Amniotic stem cell (primary cell): ENCODE measurements at regions not wholly inside any gene's neighbourhood (a gene's known extent, or its start where the extent isn't known, plus 50 kb on each side); places are given as distances from the start of the nearest gene placed in this dataset.

Source experiments
- DNase-seq: peaks from one replicate; lab custom pipeline; 2025; lab: John Stamatoyannopoulos, UW

DNA sequence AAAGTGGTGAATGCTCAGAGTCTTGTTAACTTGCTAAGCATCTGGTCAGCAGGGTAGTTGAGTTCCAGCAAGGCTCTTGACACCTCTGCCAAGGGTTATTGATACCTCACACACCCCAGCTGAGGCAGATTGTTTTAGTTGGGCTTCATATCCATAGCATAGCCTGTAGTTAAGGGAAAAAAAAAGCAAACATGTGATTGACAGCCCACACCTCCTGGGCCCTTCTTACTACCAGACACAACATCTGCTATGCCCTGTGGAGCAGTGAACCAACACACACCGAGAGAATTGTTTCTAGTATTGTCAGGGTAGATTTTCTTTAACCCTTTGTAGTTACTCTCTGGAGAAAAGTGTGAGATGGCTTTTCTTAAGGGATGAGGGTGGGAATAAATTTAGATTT lies 697.0 kb upstream of the POU3F2 start:
- no peak for DNase-seq

GRCh38 chr6:98142839-98143238 lies 691.5 kb upstream of the POU3F2 start:
- DNase-seq: no peak

DNA sequence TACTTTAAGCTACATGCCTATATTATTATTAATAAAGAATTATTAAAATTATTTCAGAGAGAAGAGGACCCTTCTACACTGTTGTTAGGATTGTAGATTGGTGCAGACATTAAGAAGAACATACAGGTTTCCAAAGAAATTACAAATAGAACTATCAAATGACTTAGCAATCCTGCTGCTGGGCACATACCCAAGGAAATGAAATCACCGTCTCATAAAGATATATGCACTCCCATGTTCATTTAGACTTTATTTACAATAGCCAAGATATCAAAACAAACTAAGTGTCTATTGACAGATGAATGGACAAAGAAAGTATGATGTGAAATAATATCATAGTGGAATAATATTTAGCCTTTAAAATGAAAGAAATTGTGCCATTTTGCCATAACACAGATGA lies 687.7 kb upstream of the POU3F2 start:
- no peak for DNase-seq

DNA sequence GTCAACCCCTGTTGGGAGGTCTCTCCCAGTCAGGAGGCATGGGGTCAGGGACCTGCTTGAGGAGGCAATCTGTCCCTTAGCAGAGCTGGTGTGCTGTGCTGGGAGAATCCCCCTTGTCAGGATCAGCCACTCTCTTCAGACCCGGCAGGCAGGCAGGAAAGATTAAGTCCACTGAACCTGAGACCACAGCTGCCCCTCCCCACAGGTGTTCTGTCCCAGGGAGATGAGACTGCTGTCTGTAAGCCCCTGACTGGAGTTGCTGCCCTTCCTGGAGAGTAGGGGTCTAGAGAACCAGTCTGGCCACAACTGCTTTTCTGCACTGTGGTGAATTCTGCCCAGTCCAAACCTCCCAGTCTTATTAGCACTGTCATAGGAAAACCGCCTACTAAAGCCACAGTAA lies 677.8 kb upstream of the POU3F2 start:
- no peak for DNase-seq

- DNase-seq: no peak
These were observed 654.8 kb upstream of the POU3F2 start for GRCh38 chr6:98179606-98180005.

GRCh38 chr6:98200084-98200483 lies 634.3 kb upstream of the POU3F2 start:
- no peak for DNase-seq

GRCh38 chr6:98203170-98203806 lies 631.1 kb upstream of the POU3F2 start:
- DNase-seq: no peak

GRCh38 chr6:98212468-98212867 lies 621.9 kb upstream of the POU3F2 start:
- DNase-seq: no peak

GRCh38 chr6:98215531-98215930 lies 618.8 kb upstream of the POU3F2 start:
- DNase-seq: no peak

- DNase-seq: no peak
These were observed 604.1 kb upstream of the POU3F2 start for GRCh38 chr6:98230250-98230649.

DNA sequence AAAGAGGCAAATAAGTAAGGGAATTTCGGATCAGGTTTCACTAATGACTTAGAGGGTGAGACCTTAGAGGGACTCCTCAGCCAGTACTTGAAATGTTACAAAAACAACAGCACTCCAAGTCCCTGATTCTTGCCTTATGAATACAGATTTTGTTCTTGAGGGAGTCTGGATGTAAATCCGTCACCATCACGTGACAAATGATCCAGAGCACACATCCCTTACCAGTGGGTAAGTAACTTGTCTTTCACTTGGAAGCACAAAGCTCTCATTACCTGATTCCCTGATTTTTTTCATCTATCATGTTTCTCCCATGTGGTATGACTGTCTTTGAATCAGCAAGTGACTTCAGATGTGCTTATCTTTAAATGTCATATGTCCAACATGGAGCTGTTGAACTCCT lies 595.3 kb upstream of the POU3F2 start:
- no peak for DNase-seq

DNA sequence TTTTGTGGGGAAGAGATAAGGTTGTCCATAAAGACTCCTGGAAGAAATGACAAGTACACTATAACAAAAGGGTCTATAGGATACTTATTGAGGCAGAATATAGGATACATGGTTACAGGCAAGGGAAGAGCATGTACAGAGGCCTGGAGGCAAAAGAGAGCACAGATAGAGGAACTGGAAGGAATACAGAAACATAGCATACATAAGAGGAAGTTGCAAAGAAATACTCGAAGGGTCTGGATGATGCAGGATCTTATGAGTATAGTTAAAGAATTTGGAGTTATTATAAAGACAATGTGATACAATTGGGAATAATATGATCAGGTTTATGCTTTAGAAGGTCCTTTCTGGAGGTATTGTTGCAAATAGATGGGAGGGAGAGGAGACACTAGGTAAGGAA lies 592.7 kb upstream of the POU3F2 start:
- DNase-seq: no peak

DNA sequence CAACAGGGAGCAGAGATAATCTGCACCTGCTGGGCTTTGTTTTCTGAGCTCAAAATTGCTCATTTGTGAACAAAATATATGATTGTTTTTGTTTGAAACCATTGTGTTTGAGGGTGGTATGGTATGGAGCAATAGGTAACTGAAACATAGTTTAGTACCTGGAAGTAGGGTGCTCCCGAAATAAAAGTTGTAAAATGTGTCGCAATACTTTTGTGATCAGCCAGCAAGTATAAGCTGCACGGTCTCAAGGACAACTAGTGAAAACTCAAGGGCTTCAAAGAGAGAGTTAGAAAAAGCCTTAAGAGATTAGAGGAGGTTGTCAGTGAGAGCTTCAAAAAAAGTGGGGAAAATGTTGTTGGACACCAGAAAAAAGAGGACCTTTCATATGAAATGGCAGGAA lies 579.8 kb upstream of the POU3F2 start:
- no peak for DNase-seq

- DNase-seq: no peak
These were observed 574.0 kb upstream of the POU3F2 start for GRCh38 chr6:98260382-98260781.

DNA sequence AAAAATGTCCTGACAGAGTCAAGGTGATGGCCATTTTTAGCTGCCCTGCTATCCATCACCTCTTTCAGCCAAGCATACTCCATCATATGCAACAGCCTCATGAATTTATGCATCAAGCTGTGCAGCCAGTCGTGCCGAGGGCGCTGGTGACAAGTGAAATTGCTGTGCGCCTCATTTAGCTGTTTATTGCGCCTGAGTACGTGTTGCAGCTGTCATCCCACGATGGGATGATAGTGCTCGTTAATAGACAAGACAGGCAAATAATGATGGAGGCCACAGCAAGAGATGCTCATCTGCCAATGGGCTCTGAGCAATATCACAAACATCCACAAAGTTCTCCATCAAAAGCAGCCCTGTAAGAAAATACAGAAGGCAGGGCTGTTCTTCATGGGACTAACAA lies 562.3 kb upstream of the POU3F2 start:
- DNase-seq: no peak

- no peak for DNase-seq
These were observed 559.7 kb upstream of the POU3F2 start for GRCh38 chr6:98274691-98275090.

DNA sequence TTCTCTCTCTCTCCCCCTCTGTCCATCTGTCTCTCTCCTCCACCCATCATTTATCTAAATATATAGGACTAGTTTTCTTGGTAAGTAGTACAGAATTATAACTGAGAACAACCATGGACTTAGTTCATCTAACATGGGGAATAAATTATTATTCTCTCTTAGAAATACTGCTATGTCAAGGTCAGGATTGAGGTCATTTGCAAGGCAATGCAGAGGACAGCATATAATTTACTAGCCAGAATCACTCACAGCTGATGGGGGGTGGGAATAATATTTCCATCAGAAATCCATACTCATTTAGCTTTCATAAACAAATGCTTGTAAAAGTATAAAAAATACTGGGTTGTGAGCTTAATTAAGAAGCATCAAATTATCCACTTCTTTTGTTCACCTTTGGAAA lies 553.9 kb upstream of the POU3F2 start:
- no peak for DNase-seq

GRCh38 chr6:98286620-98287019 lies 547.8 kb upstream of the POU3F2 start:
- no peak for DNase-seq

DNA sequence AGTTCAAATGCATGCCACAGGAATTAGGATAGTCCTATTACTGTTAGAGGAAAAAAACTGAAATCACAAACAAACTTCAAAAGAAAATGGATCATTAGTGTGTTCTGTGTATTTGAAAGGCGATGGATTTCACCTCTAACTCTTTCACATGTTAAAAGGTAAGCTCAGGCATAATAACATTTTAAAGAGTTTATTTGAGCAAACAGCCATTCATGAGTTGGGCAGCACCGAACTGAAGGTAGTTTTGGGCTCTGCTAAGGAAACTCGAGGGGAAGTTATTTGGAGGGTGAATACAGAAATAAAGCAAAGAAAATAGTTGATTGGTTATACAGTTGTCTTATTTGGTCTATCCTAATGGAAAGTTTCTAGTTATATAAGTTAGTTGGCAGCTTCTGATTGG lies 546.5 kb upstream of the POU3F2 start:
- DNase-seq: no peak

DNA sequence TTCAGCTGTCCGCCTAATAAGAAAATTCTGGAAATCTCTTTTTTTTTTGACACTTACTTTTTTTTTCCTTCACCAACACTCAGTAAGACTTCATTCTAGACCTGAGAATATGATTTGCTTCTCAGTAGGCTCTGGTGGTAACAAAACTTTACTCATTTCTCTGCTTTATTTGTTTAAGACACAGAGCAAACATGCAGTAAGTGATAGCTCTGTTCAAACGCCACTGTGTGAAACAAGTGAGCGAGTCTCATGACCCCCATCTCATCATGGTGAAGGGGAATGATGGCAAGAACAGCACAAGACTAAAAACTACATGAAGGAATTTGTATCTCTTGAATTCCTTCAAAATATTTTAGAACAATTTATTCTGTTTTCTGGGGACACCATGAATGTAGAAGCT lies 541.6 kb upstream of the POU3F2 start:
- DNase-seq: no peak

GRCh38 chr6:98295515-98296175 lies 538.7 kb upstream of the POU3F2 start:
- DNase-seq: no peak

DNA sequence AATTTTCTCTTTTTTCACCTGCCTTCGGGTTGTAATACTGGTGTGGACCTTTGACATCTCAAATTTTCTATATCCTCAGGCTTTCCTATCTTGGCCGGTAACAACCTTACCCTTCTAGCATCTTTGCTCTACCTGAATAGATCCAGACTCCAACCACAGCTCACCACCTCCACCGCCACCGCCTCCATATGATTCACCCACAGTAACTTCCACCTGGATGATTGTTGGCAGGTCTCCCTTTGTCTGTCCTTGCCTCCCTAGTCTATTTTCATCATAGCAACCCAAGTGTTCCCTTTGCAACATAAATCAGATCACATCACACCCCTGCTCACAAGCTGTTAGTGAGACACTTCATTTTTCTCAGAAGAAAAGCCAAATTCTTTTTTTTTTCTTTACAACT lies 525.8 kb upstream of the POU3F2 start:
- DNase-seq: no peak

- no peak for DNase-seq
These were observed 523.9 kb upstream of the POU3F2 start for GRCh38 chr6:98310443-98310842.

DNA sequence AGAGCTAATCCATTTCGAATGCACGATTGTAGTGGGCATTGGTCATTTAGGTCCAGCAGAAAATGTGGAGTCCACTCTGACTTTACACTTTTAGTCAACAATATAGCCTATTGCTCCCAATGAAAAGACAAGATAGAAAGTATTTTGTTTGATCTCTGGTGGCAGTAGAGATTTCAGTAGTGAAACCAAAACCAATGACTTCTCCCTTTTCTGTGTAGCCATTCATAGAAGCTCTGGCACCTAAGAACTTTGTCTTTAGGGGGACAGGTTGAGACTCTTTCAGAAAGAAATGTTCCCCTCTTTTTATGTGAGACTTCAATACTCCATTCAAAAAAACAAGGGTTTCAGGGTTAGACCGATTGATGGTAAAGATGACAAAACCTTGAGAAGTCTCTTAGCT lies 510.8 kb upstream of the POU3F2 start:
- DNase-seq: no peak
